IMR-90 (cell line): ENCODE measurements at regions not wholly inside any gene's neighbourhood (a gene's known extent, or its start where the extent isn't known, plus 50 kb on each side); places are given as distances from the start of the nearest gene placed in this dataset.

ENCODE experiments used
- ATAC-seq: fragments of 200-7000 bp; cut with Tn5 transposase; 2 replicates; pipeline ENCODE4 v1.9.1; 2020; ENCODE audit warnings: low read depth, mild to moderate bottlenecking, moderate library complexity
- BruUV-seq: library from RNA; stranded (reverse); fragments of 400-500 nt; replicated peaks from 2 replicates; lab custom pipeline; 2021; lab: Mats Ljungman, UMichigan
- CTCF ChIA-PET: fragments of 300-600 bp; formaldehyde crosslinking; extraction: SDS; loops from one replicate; lab custom pipeline; 2021; ENCODE audit warnings: antibody characterized with exemption; lab: Yijun Ruan, JAX
- POLR2A ChIA-PET: fragments of 300-600 bp; sonication (Branson Sonifier 250); formaldehyde crosslinking; loops from one replicate; lab custom pipeline; 2022; ENCODE audit warnings: antibody characterized with exemption; ENCODE audit not compliant: unreplicated experiment; lab: Charles Lee
- DNase-seq: peaks from one replicate; pipeline ENCODE4 v3.0.0; 2013
- H2AFZ ChIP-seq: replicated peaks from 2 replicates; pipeline ENCODE3; 2013; ENCODE audit warnings: low read length, mild to moderate bottlenecking; ENCODE audit not compliant: poor library complexity
- H2AK5ac ChIP-seq: 2 replicates; pipeline ENCODE4 v1.6.1; 2013; ENCODE audit warnings: low read depth, low read length, inconsistent platforms
- H2AK9ac ChIP-seq: replicated peaks from 2 replicates; pipeline ENCODE3; 2013; ENCODE audit warnings: mild to moderate bottlenecking, low read depth, low read length, moderate library complexity; ENCODE audit not compliant: poor library complexity
- H2BK120ac ChIP-seq: 2 replicates; pipeline ENCODE4 v1.6.1; 2013; ENCODE audit warnings: low read depth, low read length, inconsistent platforms
- H2BK15ac ChIP-seq: 3 replicates; pipeline ENCODE4 v1.6.1; 2013; ENCODE audit warnings: low read depth, low read length, inconsistent platforms
- H2BK20ac ChIP-seq: 2 replicates; pipeline ENCODE4 v1.6.1; 2013; ENCODE audit warnings: low read depth, mild to moderate bottlenecking, inconsistent platforms, low read length, moderate library complexity
- H2BK5ac ChIP-seq: 2 replicates; pipeline ENCODE4 v1.6.1; 2013; ENCODE audit warnings: mild to moderate bottlenecking, low read depth, low read length, inconsistent platforms; ENCODE audit not compliant: poor library complexity, severe bottlenecking
- H3K14ac ChIP-seq: replicated peaks from 2 replicates; pipeline ENCODE4 v1.6.1; 2013; ENCODE audit warnings: low read depth, low read length, inconsistent platforms
- H3K18ac ChIP-seq: 2 replicates; pipeline ENCODE4 v1.6.1; 2013; ENCODE audit warnings: low read depth, low read length, control low read depth
- H3K23ac ChIP-seq: 2 replicates; pipeline ENCODE4 v1.6.1; 2013; ENCODE audit warnings: low read depth, low read length, inconsistent platforms
- H3K27ac ChIP-seq: 2 replicates; pipeline ENCODE4 v1.5.1; 2013; ENCODE audit warnings: mild to moderate bottlenecking, control low read depth, low read length; ENCODE audit not compliant: insufficient read depth
- H3K27me3 ChIP-seq: 2 replicates; pipeline ENCODE4 v1.6.1; 2013; ENCODE audit warnings: low read length; ENCODE audit not compliant: control insufficient read depth, insufficient read depth
- H3K36me3 ChIP-seq: 2 replicates; pipeline ENCODE4 v1.6.1; 2013; ENCODE audit warnings: low read length, mixed read lengths; ENCODE audit not compliant: control insufficient read depth, insufficient read depth
- H3K4ac ChIP-seq: 2 replicates; pipeline ENCODE4 v1.6.1; 2013; ENCODE audit warnings: low read depth, low read length, inconsistent platforms
- H3K4me1 ChIP-seq: 2 replicates; pipeline ENCODE4 v1.6.1; 2013; ENCODE audit warnings: low read length, mixed read lengths; ENCODE audit not compliant: control insufficient read depth, insufficient read depth
- H3K4me2 ChIP-seq: 2 replicates; pipeline ENCODE4 v1.6.1; 2013; ENCODE audit warnings: low read depth, mild to moderate bottlenecking, control low read depth, low read length, moderate library complexity
- H3K4me3 ChIP-seq: 2 replicates; pipeline ENCODE4 v1.5.1; 2013; ENCODE audit warnings: low read depth, mild to moderate bottlenecking, control low read depth, low read length, moderate library complexity; ENCODE audit not compliant: insufficient read depth
- H3K56ac ChIP-seq: 2 replicates; pipeline ENCODE4 v1.6.1; 2013; ENCODE audit warnings: low read length, inconsistent platforms; ENCODE audit not compliant: insufficient read depth; ENCODE audit errors: extremely low read depth
- H3K79me1 ChIP-seq, 2 experiments: 2 replicates each; pipeline ENCODE4 v1.6.1; 2013; ENCODE audit warnings: low read length in 2 of 2, inconsistent platforms in 1 of 2, low read depth in 1 of 2
- H3K9ac ChIP-seq: 2 replicates; pipeline ENCODE4 v1.6.1; 2013; ENCODE audit warnings: low read depth, low read length, control low read depth
- H3K9me1 ChIP-seq: 2 replicates; pipeline ENCODE4 v1.6.1; 2013; ENCODE audit warnings: low read length, inconsistent platforms; ENCODE audit not compliant: insufficient read depth
- H3K9me3 ChIP-seq: 2 replicates; pipeline ENCODE4 v1.6.1; 2013; ENCODE audit warnings: low read length; ENCODE audit not compliant: control insufficient read depth, insufficient read depth
- H4K20me1 ChIP-seq: 2 replicates; pipeline ENCODE4 v1.6.1; 2013; ENCODE audit warnings: low read length, inconsistent platforms; ENCODE audit not compliant: insufficient read depth
- H4K5ac ChIP-seq: 2 replicates; pipeline ENCODE4 v1.6.1; 2013; ENCODE audit warnings: mild to moderate bottlenecking, low read depth, low read length, control low read depth
- H4K8ac ChIP-seq, 2 experiments: 2 replicates each; pipeline ENCODE4 v1.6.1; 2013; ENCODE audit warnings: low read depth in 2 of 2, low read length in 2 of 2, control low read depth in 1 of 2, inconsistent platforms in 1 of 2
- H4K91ac ChIP-seq: 2 replicates; pipeline ENCODE4 v1.6.1; 2013; ENCODE audit warnings: low read depth, low read length, inconsistent platforms; ENCODE audit not compliant: insufficient read depth
- MAFK ChIP-seq: IDR thresholded peaks from 2 replicates; pipeline ENCODE4 v1.6.1; 2012; ENCODE audit warnings: low read depth, low read length, improper control_type of control experiment
- MXI1 ChIP-seq: IDR thresholded peaks from 2 replicates; pipeline ENCODE4 v1.6.1; 2012; ENCODE audit warnings: low read depth, mild to moderate bottlenecking, low read length, moderate library complexity, borderline replicate concordance
- NFE2L2 ChIP-seq: fragments of 150-350 bp; IDR thresholded peaks from 2 replicates; pipeline ENCODE4 v1.6.1; 2016; ENCODE audit warnings: low read depth, mild to moderate bottlenecking, low read length
- RAD21 ChIP-seq: IDR thresholded peaks from 2 replicates; pipeline ENCODE4 v1.6.1; 2012; ENCODE audit warnings: low read length, improper control_type of control experiment
- RCOR1 ChIP-seq: IDR thresholded peaks from 2 replicates; pipeline ENCODE4 v1.6.1; 2012; ENCODE audit warnings: mild to moderate bottlenecking, low read length, improper control_type of control experiment; ENCODE audit not compliant: insufficient replicate concordance
- RFX5 ChIP-seq: IDR thresholded peaks from 2 replicates; pipeline ENCODE4 v1.8.0; 2012; ENCODE audit warnings: low read depth, mild to moderate bottlenecking, low read length, moderate library complexity
- WGBS, 2 experiments: methylation state at CpG; one replicate each; pipeline versions ENCODE4 v1.1.5 to v1.1.7; 2013; ENCODE audit warnings: missing lambda C conversion rate in 2 of 2; ENCODE audit not compliant: insufficient read length in 1 of 2; ENCODE audit errors: extremely low coverage in 2 of 2; 5-methylcytosine and 5-hydroxymethylcytosine counted together
- dilution Hi-C: fragments of 300-500 bp; cut with HindIII; formaldehyde crosslinking; loops from one replicate; pipeline ENCODE4 v1.14.3; 2018; ENCODE audit warnings: low sequenced_read_pairs; ENCODE audit not compliant: unreplicated experiment
- in situ Hi-C: fragments of 300-500 bp; cut with MboI; formaldehyde crosslinking; loops from 3 replicates; pipeline ENCODE4 v1.14.3; 2019; ENCODE audit warnings: low sequenced_read_pairs, inconsistent platforms, mixed read lengths
- intact Hi-C: fragments of 100-400 bp; cut with micrococcal nuclease; formaldehyde crosslinking; loops from 2 replicates; pipeline ENCODE4 v1.10.0; 2022
- TF ChIP-seq, protein P1 (sequence below): fragments of 150-350 bp; IDR thresholded peaks from 2 replicates; pipeline ENCODE4 v1.6.1; 2016; ENCODE audit warnings: low read depth, mild to moderate bottlenecking, low read length, moderate library complexity, borderline replicate concordance

DNA sequence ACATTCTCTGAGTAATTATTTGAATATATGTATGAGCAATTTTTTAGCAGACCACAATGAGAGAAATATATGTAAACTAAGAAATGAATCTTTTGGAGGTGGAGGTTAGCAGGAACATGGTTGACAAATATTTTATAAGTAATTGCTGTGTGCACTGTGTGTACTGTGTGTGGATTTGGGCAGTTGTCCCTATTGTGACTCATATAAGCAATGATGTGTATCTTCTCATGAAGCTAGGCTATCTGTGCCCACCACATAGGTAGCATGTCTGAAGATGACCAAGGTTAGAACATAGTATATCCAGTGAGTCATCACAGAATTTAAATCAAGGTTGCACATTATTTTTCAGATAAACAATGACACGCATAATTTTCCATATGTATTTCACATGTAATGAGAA lies 713.9 kb upstream of the GBE1 start:
- Histone ChIP-seq H2BK15ac (no peak overlapping the region), H2BK20ac (no peak overlapping the region), H3K9me3 (peaks cover 3% of the 10 kb centered on the region; the same call in 1 of the 2 replicates), H4K8ac (no peak overlapping the region), H3K27ac (no peak overlapping the region), H3K27me3 (no peaks in the 10 kb centered on the region), H3K14ac (no peak overlapping the region), H2BK120ac (no peak overlapping the region), H3K18ac (no peak overlapping the region), H2AK9ac (no peak overlapping the region), H3K23ac (no peak overlapping the region), H2BK5ac (no peak overlapping the region), H4K20me1 (no peaks in the 10 kb centered on the region), H2AFZ (no peak overlapping the region), H4K5ac (no peak overlapping the region), H3K4me2 (no peak overlapping the region), H4K91ac (no peak overlapping the region), H3K9ac (no peak overlapping the region), H3K9me1 (no peaks in the 10 kb centered on the region), H3K79me1 (no peaks in the 10 kb centered on the region), H2AK5ac (no peak overlapping the region), H3K4me3 (no peak overlapping the region), H3K56ac (no peak overlapping the region), H3K36me3 (no peaks in the 10 kb centered on the region), H3K4ac (no peak overlapping the region), H3K4me1 (no peaks in the 10 kb centered on the region)
- POLR2A ChIA-PET, result no interaction called here
- CTCF ChIA-PET, result no interaction called here
- intact Hi-C loops, result no loop called here
- ATAC-seq (no peak), DNase-seq (no peak)
- no CpG with 5 or more reads among the region's 1 CpG for WGBS, 2 experiments
- in situ Hi-C loops, result no loop called here
- no TSS peak for BruUV-seq
- dilution Hi-C loops, result no loop called here
- TF ChIP-seq MAFK, result no peak
- TF ChIP-seq NFE2L2, result no peak
- TF ChIP-seq RCOR1, result no peak
- TF ChIP-seq RFX5, result no peak
- TF ChIP-seq MXI1, result no peak
- TF ChIP-seq, protein P1, sequence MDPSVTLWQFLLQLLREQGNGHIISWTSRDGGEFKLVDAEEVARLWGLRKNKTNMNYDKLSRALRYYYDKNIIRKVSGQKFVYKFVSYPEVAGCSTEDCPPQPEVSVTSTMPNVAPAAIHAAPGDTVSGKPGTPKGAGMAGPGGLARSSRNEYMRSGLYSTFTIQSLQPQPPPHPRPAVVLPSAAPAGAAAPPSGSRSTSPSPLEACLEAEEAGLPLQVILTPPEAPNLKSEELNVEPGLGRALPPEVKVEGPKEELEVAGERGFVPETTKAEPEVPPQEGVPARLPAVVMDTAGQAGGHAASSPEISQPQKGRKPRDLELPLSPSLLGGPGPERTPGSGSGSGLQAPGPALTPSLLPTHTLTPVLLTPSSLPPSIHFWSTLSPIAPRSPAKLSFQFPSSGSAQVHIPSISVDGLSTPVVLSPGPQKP, result no peak
- no peak for TF ChIP-seq RAD21
